GM19324 (cell line): ENCODE measurements at regions not wholly inside any gene's neighbourhood (a gene's known extent, or its start where the extent isn't known, plus 50 kb on each side); places are given as distances from the start of the nearest gene placed in this dataset.

Experiments used
- ATAC-seq: cut with Tn5 transposase; IDR thresholded peaks from one replicate; pipeline ENCODE4 v1.9.1; 2021; ENCODE audit warnings: mild to moderate bottlenecking, moderate library complexity; ENCODE audit not compliant: unreplicated experiment, low FRiP score

GRCh38 chr5:74093561-74093960, 467.6 kb downstream of the ARHGEF28 start:
- no peak for ATAC-seq

DNA sequence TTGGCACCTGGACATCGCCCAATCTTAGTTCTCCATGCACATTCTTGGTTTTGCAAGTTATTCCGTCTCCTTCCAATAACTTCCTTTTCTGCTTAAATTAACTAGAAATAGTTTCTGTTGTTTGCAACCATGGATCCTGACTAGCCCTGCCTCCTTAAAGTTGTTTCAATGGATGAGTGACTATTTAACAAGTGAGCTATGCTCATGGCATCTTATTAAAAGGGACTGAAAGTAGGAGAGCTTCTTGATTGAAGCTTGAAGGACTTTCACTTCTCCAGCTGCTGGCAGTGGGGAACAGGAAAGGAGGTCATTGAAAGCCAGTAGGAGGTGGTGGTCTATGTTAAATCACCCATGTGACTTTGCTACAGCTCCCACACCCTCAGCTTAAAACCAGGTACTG, 466.8 kb downstream of the ARHGEF28 start:
- no peak for ATAC-seq

DNA sequence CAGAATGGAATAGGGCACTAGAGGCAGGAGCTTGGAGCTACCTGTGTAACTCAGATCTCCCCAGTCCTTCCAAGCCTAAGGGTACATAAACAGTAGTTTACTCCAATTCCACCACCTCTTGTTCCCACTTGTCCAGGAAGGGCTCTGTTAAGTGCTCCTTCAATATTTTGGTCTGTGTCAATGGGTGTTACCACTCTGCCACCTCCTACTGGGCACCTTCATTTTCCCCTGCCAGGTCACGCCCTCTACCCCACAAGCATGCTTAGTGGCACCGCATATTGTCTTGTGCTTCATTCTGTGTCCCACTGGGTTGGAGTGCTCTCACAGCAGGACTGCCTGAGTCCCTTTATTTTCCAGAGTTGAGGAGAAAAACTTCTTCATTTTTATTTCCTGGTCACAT, 459.8 kb downstream of the ARHGEF28 start:
- no peak for ATAC-seq

DNA sequence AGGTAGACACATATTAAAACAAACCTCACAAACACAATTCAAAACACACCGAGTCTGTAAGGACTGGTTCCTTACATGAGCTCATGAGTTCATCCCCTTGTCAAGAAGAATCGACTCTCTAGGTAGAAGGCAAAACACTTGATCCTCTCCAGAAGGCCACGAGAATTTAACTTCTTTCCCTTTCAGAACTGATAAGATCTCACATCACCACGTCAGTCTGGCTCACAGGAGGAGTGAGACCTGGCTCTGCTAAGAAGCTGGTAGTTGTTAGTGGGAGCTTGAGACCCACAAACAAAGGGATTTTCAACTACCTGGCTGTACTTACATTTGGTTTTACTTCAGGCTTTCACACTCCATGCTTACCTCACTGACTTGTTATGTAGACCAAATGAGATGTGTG, 459.2 kb downstream of the ARHGEF28 start:
- no peak for ATAC-seq

- ATAC-seq, result no peak
Measured at GRCh38 chr5:74083096-74083791, 457.2 kb downstream of the ARHGEF28 start.

GRCh38 chr5:74082512-74083055, 456.6 kb downstream of the ARHGEF28 start:
- no peak for ATAC-seq

DNA sequence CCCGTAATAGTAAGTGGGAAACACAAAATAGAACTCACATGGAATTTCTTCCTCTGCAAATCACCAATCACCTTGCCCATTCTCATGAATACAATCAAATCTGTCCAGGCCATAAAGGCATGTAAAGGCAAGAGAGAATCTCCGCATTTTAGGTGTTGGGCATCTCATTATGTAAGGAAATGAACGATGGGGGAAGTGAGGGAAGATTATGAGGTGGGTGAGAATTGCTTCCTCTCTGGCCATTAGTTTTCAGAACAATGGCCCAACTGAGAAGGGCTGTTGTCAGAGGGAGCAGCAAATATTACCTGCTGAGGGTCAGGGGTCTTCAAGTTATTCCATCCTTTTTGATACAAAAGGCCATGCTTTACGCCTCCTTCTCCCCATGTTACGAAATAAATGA, 455.1 kb downstream of the ARHGEF28 start:
- ATAC-seq, result no peak

DNA sequence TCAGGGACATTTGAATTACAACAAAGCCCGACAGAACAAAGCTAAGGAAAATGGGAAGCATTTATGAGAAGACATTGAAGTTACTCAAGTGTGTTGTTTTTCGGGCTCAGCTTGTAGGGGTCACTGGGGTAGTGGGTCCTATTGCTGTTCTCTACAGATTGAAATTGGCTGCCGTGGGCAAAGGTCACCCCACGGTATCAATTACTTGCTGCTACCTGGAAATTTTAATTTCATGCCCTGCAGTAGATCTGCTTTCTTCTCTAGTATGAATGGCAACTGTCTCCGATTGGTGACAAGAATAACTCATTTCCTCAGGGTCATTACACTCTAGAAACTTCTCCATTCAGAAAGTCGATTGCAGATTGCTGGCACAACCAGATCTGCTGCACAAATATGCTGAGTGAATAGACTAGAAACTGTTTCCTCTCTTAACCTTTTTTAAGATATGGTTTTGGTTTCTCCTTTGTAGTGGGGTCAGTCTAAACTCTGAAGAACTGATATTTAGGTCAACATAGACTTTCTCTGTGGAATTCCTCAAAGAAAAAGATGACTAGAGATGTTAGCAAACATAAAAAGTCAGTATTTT, 454.1 kb downstream of the ARHGEF28 start:
- peak; percentile 52 for ATAC-seq

GRCh38 chr5:74075501-74076484, 449.8 kb downstream of the ARHGEF28 start:
- no peak for ATAC-seq

GRCh38 chr5:74074111-74074510, 448.1 kb downstream of the ARHGEF28 start:
- no peak for ATAC-seq

- no peak for ATAC-seq
Measured at GRCh38 chr5:74073257-74073656, 447.3 kb downstream of the ARHGEF28 start.

- ATAC-seq, result no peak
Measured at GRCh38 chr5:74072646-74073045, 446.6 kb downstream of the ARHGEF28 start.

- ATAC-seq, result no peak
Measured at GRCh38 chr5:74070766-74071165, 444.8 kb downstream of the ARHGEF28 start.

- ATAC-seq, result no peak
Measured at GRCh38 chr5:74069741-74070140, 443.7 kb downstream of the ARHGEF28 start.

GRCh38 chr5:74067748-74068541, 441.9 kb downstream of the ARHGEF28 start:
- no peak for ATAC-seq

DNA sequence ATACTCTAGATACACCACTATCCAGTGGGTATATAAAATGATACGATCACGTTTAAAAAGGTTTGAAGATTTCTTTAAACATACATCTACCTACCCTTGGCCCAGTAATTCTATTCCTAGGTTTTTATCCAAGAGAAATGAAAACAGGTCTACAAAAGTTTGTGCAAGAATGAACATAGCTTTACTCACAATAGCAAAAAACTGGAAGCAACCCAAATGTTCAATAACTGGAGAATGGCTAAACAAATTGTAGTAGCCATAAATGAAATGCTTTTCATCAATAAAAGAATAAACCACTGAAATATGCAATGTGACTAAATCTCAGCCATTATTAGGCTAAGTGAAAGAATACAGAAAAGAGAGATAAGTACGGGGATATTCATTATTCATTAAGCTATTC, 438.9 kb downstream of the ARHGEF28 start:
- ATAC-seq, result no peak

DNA sequence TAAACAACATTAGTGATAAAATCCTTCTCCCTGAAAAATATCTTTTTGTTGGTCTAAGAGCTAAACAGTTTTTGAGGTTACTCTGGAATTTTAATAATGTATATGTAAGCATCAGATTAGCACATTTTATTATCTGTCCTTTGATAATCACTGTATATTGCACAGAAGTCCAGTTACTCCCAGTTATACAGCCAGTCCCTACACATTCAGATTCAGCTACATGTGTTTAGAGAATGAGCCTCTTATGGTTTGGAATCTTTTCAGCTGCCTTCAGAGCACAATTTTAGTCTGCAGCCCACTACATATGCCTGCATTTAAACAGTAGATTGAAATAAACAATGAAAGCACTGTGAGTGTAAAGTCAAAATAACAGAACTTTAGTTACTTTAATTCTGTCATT, 438.2 kb downstream of the ARHGEF28 start:
- ATAC-seq, result no peak

DNA sequence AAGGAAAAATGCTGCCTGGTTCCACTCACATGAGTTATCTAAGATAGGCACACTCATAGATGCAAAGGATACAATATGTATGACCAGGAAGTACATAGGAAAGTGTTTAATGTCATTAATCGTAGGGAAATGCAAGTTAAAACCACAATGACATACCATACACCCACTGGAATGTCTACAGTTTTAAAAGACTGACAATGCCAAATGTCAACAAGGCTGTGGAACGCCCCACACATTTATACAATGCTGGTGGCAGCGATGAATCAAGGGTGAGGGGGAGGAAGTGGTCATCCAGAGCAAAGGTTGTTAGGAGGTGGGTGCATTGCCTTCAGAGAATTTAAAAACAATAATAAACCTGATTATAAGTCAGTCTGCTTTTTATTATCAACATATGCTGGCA, 437.8 kb downstream of the ARHGEF28 start:
- no peak for ATAC-seq

GRCh38 chr5:74063346-74063745, 437.4 kb downstream of the ARHGEF28 start:
- ATAC-seq, result no peak

DNA sequence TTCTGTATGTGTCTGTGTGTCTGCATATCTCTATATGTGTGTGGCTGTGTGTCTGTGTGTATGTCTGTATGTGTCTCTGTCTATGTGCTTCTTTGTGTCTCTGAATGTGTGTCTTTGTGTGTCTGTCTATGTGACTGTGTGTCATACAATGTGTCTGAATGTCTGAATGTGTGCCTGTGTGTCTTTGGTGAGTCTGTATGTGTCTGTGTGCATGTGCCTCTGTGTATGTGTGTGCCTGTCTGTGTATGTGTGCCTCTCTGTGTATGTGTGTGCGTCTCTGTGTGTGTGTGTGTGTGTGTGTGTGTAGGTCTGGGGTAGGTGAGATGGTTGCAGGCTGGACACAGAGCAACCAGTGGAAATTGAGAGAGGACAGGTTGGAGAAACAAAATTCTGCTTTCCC, 435.3 kb downstream of the ARHGEF28 start:
- no peak for ATAC-seq
